Muscle layer of colon (tissue), 2 donors: ENCODE measurements at regions not wholly inside any gene's neighbourhood (a gene's known extent, or its start where the extent isn't known, plus 50 kb on each side); places are given as distances from the start of the nearest gene placed in this dataset.

Source experiments
- H3K27ac ChIP-seq: one replicate; pipeline ENCODE4 v1.7.0; 2013; ENCODE audit warnings: low read depth, mild to moderate bottlenecking, low read length, moderate library complexity
- H3K27me3 ChIP-seq, 2 donors: one replicate each; pipeline ENCODE4 v1.7.0; 2013; ENCODE audit warnings: low read length in 2 of 2, mild to moderate bottlenecking in 2 of 2; ENCODE audit not compliant: insufficient read depth in 2 of 2, control insufficient read depth in 1 of 2
- H3K36me3 ChIP-seq: one replicate; pipeline ENCODE4 v1.7.0; 2013; ENCODE audit warnings: mild to moderate bottlenecking, low read length; ENCODE audit not compliant: insufficient read depth
- H3K4me1 ChIP-seq: one replicate; pipeline ENCODE4 v1.7.0; 2013; ENCODE audit warnings: mild to moderate bottlenecking, low read length; ENCODE audit not compliant: insufficient read depth
- H3K4me3 ChIP-seq, 2 donors: one replicate each; pipeline ENCODE4 v1.7.0; 2013; ENCODE audit warnings: low read length in 2 of 2, low read depth in 1 of 2, mild to moderate bottlenecking in 1 of 2, moderate library complexity in 1 of 2
- H3K9ac ChIP-seq: one replicate; pipeline ENCODE4 v1.7.0; 2013; ENCODE audit warnings: low read length
- H3K9me3 ChIP-seq: one replicate; pipeline ENCODE4 v1.7.0; 2013; ENCODE audit warnings: mild to moderate bottlenecking, low read length
- donor health status: abdominal sarcoma.
- donor health status: Adenocarcinoma of cecum.

- Histone ChIP-seq H3K4me3 (no peak overlapping the region), H3K36me3 (no peaks in the 10 kb centered on the region), H3K4me1 (no peaks in the 10 kb centered on the region), H3K9ac (no peak overlapping the region), H3K27ac (no peak overlapping the region), H3K27me3 (no peaks in the 10 kb centered on the region), H3K9me3 (no peaks in the 10 kb centered on the region)
These were observed 107.7 kb upstream of the POU2AF2 start for GRCh38 chr11:111137846-111138245.

GRCh38 chr11:111135778-111136570 lies 109.6 kb upstream of the POU2AF2 start:
- Histone ChIP-seq H3K4me1 (no peaks in the 10 kb centered on the region), H3K4me3 (no peak overlapping the region), H3K9ac (no peak overlapping the region), H3K27me3 (no peaks in the 10 kb centered on the region), H3K27ac (no peak overlapping the region), H3K9me3 (no peaks in the 10 kb centered on the region), H3K36me3 (no peaks in the 10 kb centered on the region)

- no peaks in the 10 kb centered on the region for H3K36me3 ChIP-seq
- no peaks in the 10 kb centered on the region for H3K4me1 ChIP-seq
- H3K9me3 ChIP-seq, result no peaks in the 10 kb centered on the region
- no peak overlapping the region for H3K9ac ChIP-seq
- H3K27me3 ChIP-seq, result no peaks in the 10 kb centered on the region
- no peak overlapping the region for H3K4me3 ChIP-seq
- H3K27ac ChIP-seq, result no peak overlapping the region
These were observed 110.4 kb upstream of the POU2AF2 start for GRCh38 chr11:111135101-111135500.

GRCh38 chr11:111128076-111128870 lies 117.3 kb upstream of the POU2AF2 start:
- H3K27me3 ChIP-seq, result no peaks in the 10 kb centered on the region
- H3K4me1 ChIP-seq, result no peaks in the 10 kb centered on the region
- H3K4me3 ChIP-seq, result no peak overlapping the region
- H3K27ac ChIP-seq, result no peak overlapping the region
- H3K9me3 ChIP-seq, result no peaks in the 10 kb centered on the region
- no peak overlapping the region for H3K9ac ChIP-seq
- H3K36me3 ChIP-seq, result no peaks in the 10 kb centered on the region

- no peaks in the 10 kb centered on the region for H3K36me3 ChIP-seq
- no peaks in the 10 kb centered on the region for H3K27me3 ChIP-seq
- no peak overlapping the region for H3K9ac ChIP-seq
- H3K4me3 ChIP-seq, result no peak overlapping the region
- H3K27ac ChIP-seq, result no peak overlapping the region
- H3K4me1 ChIP-seq, result no peaks in the 10 kb centered on the region
- H3K9me3 ChIP-seq, result no peaks in the 10 kb centered on the region
These were observed 120.8 kb upstream of the POU2AF2 start for GRCh38 chr11:111124724-111125123.

- no peaks in the 10 kb centered on the region for H3K4me1 ChIP-seq
- no peak overlapping the region for H3K9ac ChIP-seq
- H3K27me3 ChIP-seq, result no peaks in the 10 kb centered on the region
- H3K9me3 ChIP-seq, result no peaks in the 10 kb centered on the region
- H3K27ac ChIP-seq, result no peak overlapping the region
- no peaks in the 10 kb centered on the region for H3K36me3 ChIP-seq
- no peak overlapping the region for H3K4me3 ChIP-seq
These were observed 121.8 kb upstream of the POU2AF2 start for GRCh38 chr11:111123463-111124398.

GRCh38 chr11:111120696-111121302 lies 124.7 kb upstream of the POU2AF2 start:
- no peaks in the 10 kb centered on the region for H3K4me1 ChIP-seq
- H3K9ac ChIP-seq, result no peak overlapping the region
- no peak overlapping the region for H3K27ac ChIP-seq
- H3K36me3 ChIP-seq, result no peaks in the 10 kb centered on the region
- no peaks in the 10 kb centered on the region for H3K9me3 ChIP-seq
- no peak overlapping the region for H3K4me3 ChIP-seq
- no peaks in the 10 kb centered on the region for H3K27me3 ChIP-seq

- H3K4me3 ChIP-seq, result no peak overlapping the region
- no peaks in the 10 kb centered on the region for H3K27me3 ChIP-seq
These were observed 125.4 kb upstream of the POU2AF2 start for GRCh38 chr11:111120161-111120560.

GRCh38 chr11:111119751-111120150 lies 125.8 kb upstream of the POU2AF2 start:
- Histone ChIP-seq H3K36me3 (no peaks in the 10 kb centered on the region), H3K27ac (no peak overlapping the region)

More at GRCh38 chr11:111120161-111120560, 125.4 kb upstream of the POU2AF2 start:
- Histone ChIP-seq H3K36me3 (no peaks in the 10 kb centered on the region), H3K27ac (no peak overlapping the region), H3K9ac (no peak overlapping the region), H3K4me1 (no peaks in the 10 kb centered on the region), H3K9me3 (no peaks in the 10 kb centered on the region)

GRCh38 chr11:111115890-111116289 lies 129.6 kb upstream of the POU2AF2 start:
- Histone ChIP-seq H3K27ac (no peak overlapping the region), H3K36me3 (no peaks in the 10 kb centered on the region), H3K4me1 (no peaks in the 10 kb centered on the region), H3K9ac (no peak overlapping the region), H3K9me3 (no peaks in the 10 kb centered on the region), H3K4me3 (no peak overlapping the region), H3K27me3 (no peaks in the 10 kb centered on the region)

More at GRCh38 chr11:111119751-111120150, 125.8 kb upstream of the POU2AF2 start:
- Histone ChIP-seq H3K27me3 (no peaks in the 10 kb centered on the region), H3K9me3 (no peaks in the 10 kb centered on the region), H3K4me1 (no peaks in the 10 kb centered on the region), H3K4me3 (no peak overlapping the region), H3K9ac (no peak overlapping the region)

GRCh38 chr11:111114091-111114490 lies 131.4 kb upstream of the POU2AF2 start:
- Histone ChIP-seq H3K36me3 (no peaks in the 10 kb centered on the region), H3K9ac (no peak overlapping the region), H3K27ac (no peak overlapping the region), H3K4me3 (no peak overlapping the region), H3K9me3 (no peaks in the 10 kb centered on the region), H3K27me3 (no peaks in the 10 kb centered on the region), H3K4me1 (no peaks in the 10 kb centered on the region)
